Natural killer cell (primary cell): ENCODE measurements at regions not wholly inside any gene's neighbourhood (a gene's known extent, or its start where the extent isn't known, plus 50 kb on each side); places are given as distances from the start of the nearest gene placed in this dataset.

Experiments
- ATAC-seq, 3 donors: fragments of 150-1000 bp in 2 of 3; fragments of 200-7000 bp in 1 of 3; cut with Tn5 transposase; 1 replicate in 1 of 3; 2 replicates in 2 of 3; pipeline ENCODE4 v1.10.0; 2021; ENCODE audit warnings: mild to moderate bottlenecking in 2 of 3, moderate library complexity in 2 of 3
- DNase-seq, 2 donors: peaks; one replicate each; pipeline versions ENCODE4 v3.0.0 to v3.0.0-alpha.2; 2013 to 2021; ENCODE audit warnings: mixed read lengths in 1 of 2
- H3K27ac ChIP-seq: one replicate; pipeline ENCODE4 v1.5.1; 2013; ENCODE audit warnings: mild to moderate bottlenecking, low read length
- H3K27me3 ChIP-seq: one replicate; pipeline ENCODE4 v1.6.1; 2013; ENCODE audit warnings: low read length; ENCODE audit not compliant: control insufficient read depth, insufficient read depth
- H3K36me3 ChIP-seq: one replicate; pipeline ENCODE4 v1.6.1; 2013; ENCODE audit warnings: low read length; ENCODE audit not compliant: control insufficient read depth, insufficient read depth
- H3K4me1 ChIP-seq: one replicate; pipeline ENCODE4 v1.6.1; 2013; ENCODE audit warnings: low read length; ENCODE audit not compliant: control insufficient read depth, insufficient read depth
- H3K4me3 ChIP-seq: one replicate; pipeline ENCODE4 v1.5.1; 2013; ENCODE audit warnings: low read length
- H3K9me3 ChIP-seq: one replicate; pipeline ENCODE4 v1.6.1; 2013; ENCODE audit warnings: low read length; ENCODE audit not compliant: control insufficient read depth, insufficient read depth
- H3K27ac Mint-ChIP-seq, 2 donors: one replicate each; pipeline ENCODE4 v1.8.0; 2022; ENCODE audit warnings: mild to moderate bottlenecking in 2 of 2, mixed read lengths in 2 of 2, moderate library complexity in 1 of 2
- H3K27me3 Mint-ChIP-seq, 2 donors: one replicate each; pipeline ENCODE4 v1.8.0; 2022; ENCODE audit warnings: low read depth in 2 of 2, mixed read lengths in 2 of 2
- H3K36me3 Mint-ChIP-seq: one replicate; pipeline ENCODE4 v1.8.0; 2022; ENCODE audit warnings: mixed read lengths
- H3K4me1 Mint-ChIP-seq, 2 donors: one replicate each; pipeline ENCODE4 v1.8.0; 2022; ENCODE audit warnings: mixed read lengths in 2 of 2
- H3K4me3 Mint-ChIP-seq: one replicate; pipeline ENCODE4 v1.8.0; 2022; ENCODE audit warnings: mild to moderate bottlenecking, moderate library complexity, mixed read lengths
- H3K9me3 Mint-ChIP-seq, 2 donors: one replicate each; pipeline ENCODE4 v1.8.0; 2022; ENCODE audit warnings: mixed read lengths in 2 of 2
- CTCF ChIP-seq: fragments of 200-600 bp; IDR thresholded peaks from one replicate; pipeline ENCODE4 v1.8.0; 2022; ENCODE audit warnings: antibody characterized with exemption
- WGBS: methylation state at CpG from one replicate; pipeline ENCODE4 v1.1.7; 2013; ENCODE audit warnings: missing lambda C conversion rate; ENCODE audit not compliant: insufficient coverage; 5-methylcytosine and 5-hydroxymethylcytosine counted together
- intact Hi-C: fragments of 100-400 bp; cut with micrococcal nuclease; formaldehyde crosslinking; loops from one replicate; pipeline ENCODE4 v1.14.2; 2022

- no peaks in the 10 kb centered on the region for H3K36me3 Mint-ChIP-seq
- ATAC-seq (no peak), DNase-seq (no peak)
- H3K4me3 Mint-ChIP-seq = no peak overlapping the region
- Histone ChIP-seq H3K4me3 (no peak overlapping the region), H3K36me3 (no peaks in the 10 kb centered on the region), H3K27ac (no peak overlapping the region), H3K9me3 (peaks cover 12% of the 10 kb centered on the region), H3K4me1 (no peaks in the 10 kb centered on the region), H3K27me3 (no peaks in the 10 kb centered on the region)
- intact Hi-C loops = no loop called here
- no peak for TF ChIP-seq CTCF
- H3K4me1 Mint-ChIP-seq = no peaks in the 10 kb centered on the region
- H3K9me3 Mint-ChIP-seq = peaks cover 15 to 21% of the 10 kb centered on the region in 2 donors
- H3K27ac Mint-ChIP-seq = no peak overlapping the region
- H3K27me3 Mint-ChIP-seq = no peaks in the 10 kb centered on the region
- WGBS = 68% methylated on average over 2 of the region's 2 CpGs
Observed at GRCh38 chr13:81713201-81713600, 1372.3 kb upstream of the SPRY2 start.

- WGBS = 82% methylated on average over 3 of the region's 4 CpGs
- Mint-ChIP-seq H3K4me3 (no peak overlapping the region), H3K27me3 (no peaks in the 10 kb centered on the region), H3K9me3 (peaks cover 14 to 25% of the 10 kb centered on the region in 2 donors), H3K36me3 (no peaks in the 10 kb centered on the region), H3K27ac (no peak overlapping the region), H3K4me1 (no peaks in the 10 kb centered on the region)
- intact Hi-C loops = no loop called here
- H3K4me1 ChIP-seq = no peaks in the 10 kb centered on the region
- DNase-seq = no peak
- no peaks in the 10 kb centered on the region for H3K36me3 ChIP-seq
- no peak for TF ChIP-seq CTCF
- H3K27ac ChIP-seq = no peak overlapping the region
- peaks cover 6% of the 10 kb centered on the region for H3K9me3 ChIP-seq
- H3K27me3 ChIP-seq = no peaks in the 10 kb centered on the region
- ATAC-seq = no peak
- H3K4me3 ChIP-seq = no peak overlapping the region
Observed at GRCh38 chr13:81697826-81698225, 1356.9 kb upstream of the SPRY2 start.

- H3K36me3 ChIP-seq = no peaks in the 10 kb centered on the region
- H3K27me3 ChIP-seq = no peaks in the 10 kb centered on the region
- Mint-ChIP-seq H3K4me1 (no peaks in the 10 kb centered on the region), H3K27me3 (no peaks in the 10 kb centered on the region), H3K4me3 (no peak overlapping the region), H3K36me3 (no peaks in the 10 kb centered on the region), H3K9me3 (peaks cover 11 to 13% of the 10 kb centered on the region in 2 donors), H3K27ac (no peak overlapping the region)
- no peak overlapping the region for H3K27ac ChIP-seq
- H3K4me3 ChIP-seq = no peak overlapping the region
- no peaks in the 10 kb centered on the region for H3K4me1 ChIP-seq
- intact Hi-C loops = no loop called here
- no peaks in the 10 kb centered on the region for H3K9me3 ChIP-seq
- no CpG with 5 or more reads among the region's 2 CpGs for WGBS
- TF ChIP-seq CTCF = no peak
- DNase-seq (no peak), ATAC-seq (no peak)
Observed at GRCh38 chr13:81686877-81687276, 1346.0 kb upstream of the SPRY2 start.

GRCh38 chr13:81683521-81683920, 1342.6 kb upstream of the SPRY2 start:
- H3K9me3 ChIP-seq = no peaks in the 10 kb centered on the region
- 79% methylated on average over 4 of the region's 4 CpGs for WGBS
- Mint-ChIP-seq H3K27ac (no peak overlapping the region), H3K27me3 (no peaks in the 10 kb centered on the region), H3K9me3 (peaks cover 10 to 16% of the 10 kb centered on the region in 2 donors), H3K36me3 (no peaks in the 10 kb centered on the region), H3K4me1 (no peaks in the 10 kb centered on the region), H3K4me3 (no peak overlapping the region)
- no peaks in the 10 kb centered on the region for H3K4me1 ChIP-seq
- H3K4me3 ChIP-seq = no peak overlapping the region
- no peak for DNase-seq
- no peaks in the 10 kb centered on the region for H3K27me3 ChIP-seq
- TF ChIP-seq CTCF = no peak
- H3K27ac ChIP-seq = no peak overlapping the region
- ATAC-seq = no peak
- H3K36me3 ChIP-seq = no peaks in the 10 kb centered on the region
- intact Hi-C loops = no loop called here
